Caco-2 (cell line): ENCODE measurements at regions not wholly inside any gene's neighbourhood (a gene's known extent, or its start where the extent isn't known, plus 50 kb on each side); places are given as distances from the start of the nearest gene placed in this dataset.

Source experiments
- BruUV-seq: library from RNA; stranded (reverse); fragments of 400-500 nt; replicated peaks from 2 replicates; lab custom pipeline; 2021; lab: Mats Ljungman, UMichigan
- CTCF ChIA-PET: fragments of 300-600 bp; sonication (Branson Sonifier 250); formaldehyde crosslinking; loops from one replicate; lab custom pipeline; 2022; ENCODE audit warnings: antibody characterized with exemption; lab: Charles Lee
- POLR2A ChIA-PET: fragments of 300-600 bp; sonication (Branson Sonifier 250); formaldehyde crosslinking; loops from one replicate; lab custom pipeline; 2022; ENCODE audit warnings: antibody characterized with exemption; lab: Charles Lee
- DNase-seq, 2 experiments: peaks; one replicate each; pipeline versions ENCODE4 v3.0.0 to v3.0.0-alpha.2; 2020 to 2022
- H3K27me3 ChIP-seq: replicated peaks from 2 replicates; pipeline ENCODE4 v1.6.0; 2011; ENCODE audit warnings: low read length; ENCODE audit not compliant: control insufficient read depth, insufficient read depth
- H3K36me3 ChIP-seq: 2 replicates; pipeline ENCODE4 v1.5.1; 2011; ENCODE audit warnings: low read length; ENCODE audit not compliant: control insufficient read depth, insufficient read depth
- H3K4me1 ChIP-seq: fragments of 250-450 bp; sonication (Bioruptor Pico); 2 replicates; pipeline ENCODE4 v1.5.1; 2020; ENCODE audit warnings: mild to moderate bottlenecking
- H3K4me3 ChIP-seq: 2 replicates; pipeline ENCODE4 v1.5.1; 2011; ENCODE audit warnings: low read depth, mild to moderate bottlenecking, control low read depth, low read length
- H3K9me3 ChIP-seq: fragments of 250-450 bp; sonication (Bioruptor Pico); 2 replicates; pipeline ENCODE4 v1.5.1; 2020; ENCODE audit warnings: mild to moderate bottlenecking, moderate library complexity
- H3K27ac Mint-ChIP-seq: one replicate; pipeline ENCODE4 v1.8.0; 2022; ENCODE audit warnings: mixed read lengths; ENCODE audit not compliant: unreplicated experiment
- H3K27me3 Mint-ChIP-seq: one replicate; pipeline ENCODE4 v1.8.0; 2022; ENCODE audit warnings: mixed read lengths; ENCODE audit not compliant: insufficient read depth, unreplicated experiment
- H3K36me3 Mint-ChIP-seq: one replicate; pipeline ENCODE4 v1.8.0; 2022; ENCODE audit warnings: mild to moderate bottlenecking, mixed read lengths; ENCODE audit not compliant: insufficient read depth, unreplicated experiment
- H3K4me1 Mint-ChIP-seq: one replicate; pipeline ENCODE4 v1.8.0; 2022; ENCODE audit warnings: low read depth, mixed read lengths; ENCODE audit not compliant: unreplicated experiment
- H3K4me3 Mint-ChIP-seq: one replicate; pipeline ENCODE4 v1.8.0; 2022; ENCODE audit warnings: mild to moderate bottlenecking, moderate library complexity, mixed read lengths; ENCODE audit not compliant: unreplicated experiment
- H3K9me3 Mint-ChIP-seq: one replicate; pipeline ENCODE4 v1.8.0; 2022; ENCODE audit warnings: mixed read lengths; ENCODE audit not compliant: unreplicated experiment
- intact Hi-C: fragments of 100-400 bp; cut with micrococcal nuclease; formaldehyde crosslinking; loops from one replicate; pipeline ENCODE4 v1.10.0; 2022; ENCODE audit not compliant: unreplicated experiment
- TF ChIP-seq, protein P1 (sequence below), 2 experiments: fragments of 200-600 bp in 1 of 2; IDR thresholded peaks; 1 replicate in 1 of 2; 2 replicates in 1 of 2; pipeline versions ENCODE4 v1.5.1 to v1.8.0; 2011 to 2022; ENCODE audit warnings: antibody characterized with exemption in 1 of 2, control low read depth in 1 of 2, inconsistent platforms in 1 of 2, low read depth in 1 of 2, low read length in 1 of 2, mild to moderate bottlenecking in 1 of 2, moderate library complexity in 1 of 2; ENCODE audit not compliant: insufficient read depth in 1 of 2, severe bottlenecking in 1 of 2, unreplicated experiment in 1 of 2

GRCh38 chr18:76662626-76663025, 159.7 kb upstream of the ZNF236 start:
- no peak overlapping the region for H3K27ac Mint-ChIP-seq
- H3K4me3 Mint-ChIP-seq, result no peak overlapping the region
- H3K4me3 ChIP-seq, result no peak overlapping the region
- no TSS peak for BruUV-seq
- no peaks in the 10 kb centered on the region for H3K36me3 ChIP-seq
- CTCF ChIA-PET, result no interaction called here
- intact Hi-C loops, result no loop called here
- H3K27me3 ChIP-seq, result no peaks in the 10 kb centered on the region
- H3K4me1 ChIP-seq, result no peaks in the 10 kb centered on the region
- H3K9me3 Mint-ChIP-seq, result no peaks in the 10 kb centered on the region
- H3K27me3 Mint-ChIP-seq, result peaks cover 2% of the 10 kb centered on the region
- DNase-seq, result no peak
- no peaks in the 10 kb centered on the region for H3K36me3 Mint-ChIP-seq
- TF ChIP-seq, protein P1, sequence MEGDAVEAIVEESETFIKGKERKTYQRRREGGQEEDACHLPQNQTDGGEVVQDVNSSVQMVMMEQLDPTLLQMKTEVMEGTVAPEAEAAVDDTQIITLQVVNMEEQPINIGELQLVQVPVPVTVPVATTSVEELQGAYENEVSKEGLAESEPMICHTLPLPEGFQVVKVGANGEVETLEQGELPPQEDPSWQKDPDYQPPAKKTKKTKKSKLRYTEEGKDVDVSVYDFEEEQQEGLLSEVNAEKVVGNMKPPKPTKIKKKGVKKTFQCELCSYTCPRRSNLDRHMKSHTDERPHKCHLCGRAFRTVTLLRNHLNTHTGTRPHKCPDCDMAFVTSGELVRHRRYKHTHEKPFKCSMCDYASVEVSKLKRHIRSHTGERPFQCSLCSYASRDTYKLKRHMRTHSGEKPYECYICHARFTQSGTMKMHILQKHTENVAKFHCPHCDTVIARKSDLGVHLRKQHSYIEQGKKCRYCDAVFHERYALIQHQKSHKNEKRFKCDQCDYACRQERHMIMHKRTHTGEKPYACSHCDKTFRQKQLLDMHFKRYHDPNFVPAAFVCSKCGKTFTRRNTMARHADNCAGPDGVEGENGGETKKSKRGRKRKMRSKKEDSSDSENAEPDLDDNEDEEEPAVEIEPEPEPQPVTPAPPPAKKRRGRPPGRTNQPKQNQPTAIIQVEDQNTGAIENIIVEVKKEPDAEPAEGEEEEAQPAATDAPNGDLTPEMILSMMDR (IDR thresholded peaks at IDR 0.05; ENCODE audit: insufficient read depth in 1 of 2, low read depth in 1 of 2, low read length in 1 of 2, severe bottlenecking in 1 of 2, unreplicated experiment in 1 of 2), result no peak
- H3K4me1 Mint-ChIP-seq, result no peaks in the 10 kb centered on the region
- no peaks in the 10 kb centered on the region for H3K9me3 ChIP-seq
- POLR2A ChIA-PET, result no interaction called here

DNA sequence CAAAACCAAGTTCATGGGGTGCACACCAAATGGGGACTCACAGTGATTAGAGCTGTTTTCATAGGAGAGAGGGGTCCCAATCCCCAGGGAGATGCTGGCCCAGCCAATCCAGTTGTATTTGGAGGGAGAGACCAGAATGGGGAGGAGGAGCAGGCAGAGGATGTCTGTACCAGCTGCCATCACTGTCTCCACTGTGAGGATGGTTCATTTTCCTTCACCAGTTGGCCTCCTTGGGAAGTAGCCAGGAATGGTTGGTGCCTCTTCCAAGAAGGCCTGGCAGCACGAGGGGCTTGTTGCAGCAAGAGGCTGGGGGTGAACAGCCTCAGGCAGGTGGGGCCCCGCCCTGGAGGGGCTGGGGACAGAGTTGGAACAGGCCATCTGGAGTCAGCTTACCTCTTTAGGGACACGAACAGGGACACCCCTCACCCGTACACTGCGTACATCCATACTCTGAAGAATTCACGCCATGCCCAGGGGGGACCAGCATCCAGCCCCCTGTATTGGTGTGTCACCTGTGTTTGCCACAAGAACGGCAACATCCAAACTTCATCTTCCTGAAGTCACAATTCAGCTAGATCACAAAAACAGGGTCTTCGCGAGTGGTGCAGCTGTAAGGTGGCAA, 161.7 kb upstream of the ZNF236 start:
- Mint-ChIP-seq H3K27ac (no peak overlapping the region), H3K36me3 (no peaks in the 10 kb centered on the region), H3K9me3 (no peaks in the 10 kb centered on the region), H3K27me3 (peaks cover 2% of the 10 kb centered on the region), H3K4me1 (no peaks in the 10 kb centered on the region), H3K4me3 (no peak overlapping the region)
- H3K36me3 ChIP-seq, result no peaks in the 10 kb centered on the region
- H3K27me3 ChIP-seq, result no peaks in the 10 kb centered on the region
- POLR2A ChIA-PET, result no interaction called here
- H3K4me3 ChIP-seq, result no peak overlapping the region
- intact Hi-C loops, result no loop called here
- TF ChIP-seq, protein P1 (IDR thresholded peaks at IDR 0.05; ENCODE audit: insufficient read depth in 1 of 2, low read depth in 1 of 2, low read length in 1 of 2, severe bottlenecking in 1 of 2, unreplicated experiment in 1 of 2), result no peak
- H3K9me3 ChIP-seq, result no peaks in the 10 kb centered on the region
- BruUV-seq, result no TSS peak
- no peaks in the 10 kb centered on the region for H3K4me1 ChIP-seq
- CTCF ChIA-PET, result interaction anchor here (0.6 kb wide), 1 partner anchor 57 kb away, joined by 3 read pairs; no protein-coding TSS in a partner anchor
- DNase-seq, result no peak

DNA sequence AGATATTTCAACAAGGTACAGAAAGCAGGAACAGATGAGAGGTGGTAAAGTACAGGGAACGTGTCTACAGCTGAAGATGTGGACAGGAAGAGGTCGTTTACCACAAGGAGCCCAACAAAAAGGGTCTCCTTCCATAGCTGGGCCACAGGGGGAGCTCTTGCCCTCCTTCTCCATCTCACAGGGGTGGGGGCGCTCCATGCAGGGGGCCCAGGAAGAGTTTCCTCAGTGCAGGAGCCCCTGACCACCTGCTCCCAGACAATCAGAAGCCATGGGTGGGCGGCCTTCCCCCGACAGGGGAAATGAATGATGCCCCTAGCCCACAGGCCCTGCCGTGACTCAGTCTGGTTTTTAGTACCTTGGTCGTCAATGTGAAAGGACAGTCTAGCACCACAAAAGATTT, 163.6 kb upstream of the ZNF516 start:
- H3K36me3 Mint-ChIP-seq, result no peaks in the 10 kb centered on the region
- H3K9me3 Mint-ChIP-seq, result no peaks in the 10 kb centered on the region
- H3K36me3 ChIP-seq, result no peaks in the 10 kb centered on the region
- H3K9me3 ChIP-seq, result no peaks in the 10 kb centered on the region
- no peak overlapping the region for H3K4me3 ChIP-seq
- H3K27ac Mint-ChIP-seq, result no peak overlapping the region
- H3K4me3 Mint-ChIP-seq, result no peak overlapping the region
- no peaks in the 10 kb centered on the region for H3K4me1 ChIP-seq
- CTCF ChIA-PET, result interaction anchor here (0.7 kb wide), 1 partner anchor 317 kb away, joined by 3 read pairs; no protein-coding TSS in a partner anchor
- no peaks in the 10 kb centered on the region for H3K4me1 Mint-ChIP-seq
- BruUV-seq, result no TSS peak
- TF ChIP-seq, protein P1 (IDR thresholded peaks at IDR 0.05; ENCODE audit: insufficient read depth in 1 of 2, low read depth in 1 of 2, low read length in 1 of 2, severe bottlenecking in 1 of 2, unreplicated experiment in 1 of 2), result peak; percentile 20 to 26
- no peaks in the 10 kb centered on the region for H3K27me3 ChIP-seq
- no peak for DNase-seq
- POLR2A ChIA-PET, result no interaction called here
- intact Hi-C loops, result no loop called here
- H3K27me3 Mint-ChIP-seq, result peaks cover 2% of the 10 kb centered on the region
